ENCODE measurements at regions not wholly inside any gene's neighbourhood (a gene's known extent, or its start where the extent isn't known, plus 50 kb on each side); places are given as distances from the start of the nearest gene placed in this dataset.

DNA sequence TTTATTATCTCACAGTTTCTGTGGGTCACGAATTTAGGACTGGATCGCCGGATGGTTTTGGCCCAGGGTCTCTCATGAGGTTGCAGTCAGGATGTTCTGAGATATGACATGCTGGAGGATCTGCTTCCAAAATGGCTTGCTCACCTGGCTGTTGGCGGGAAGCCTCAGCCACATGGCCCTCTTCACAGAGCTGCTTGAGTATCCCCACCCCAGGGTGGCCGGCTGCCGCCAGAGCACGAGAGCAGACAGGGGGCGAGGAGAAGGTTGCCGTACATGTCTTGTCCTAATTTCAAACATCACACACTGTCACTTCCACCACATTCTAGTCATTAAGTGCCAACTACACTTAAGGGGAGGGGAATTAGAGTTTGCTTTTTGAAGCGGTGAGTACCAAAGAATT, 365.8 kb downstream of the FGFR2 start:
- ChIA-PET POLR2A (no interaction called here), CTCF (interaction anchor here (0.9 kb wide), 1 partner anchor 19 kb away, joined by 3 read pairs; no protein-coding TSS in a partner anchor)
- Histone ChIP-seq H3F3A (replicated peaks; ENCODE audit: insufficient read depth) (no peaks in the 10 kb centered on the region), H3K4me3 (ENCODE audit: low read depth in 2 of 2, low read length in 1 of 2) (no peak overlapping the region), H2AFZ (ENCODE audit: low read depth) (no peak overlapping the region), H3K27ac (ENCODE audit: low read depth in 2 of 2, low read length in 1 of 2) (no peak overlapping the region), H3K9ac (no peak overlapping the region), H3K9me2 (no peaks in the 10 kb centered on the region), H3K4me1 (ENCODE audit: control insufficient read depth in 1 of 2, insufficient read depth in 2 of 2, low read depth in 1 of 2, low read length in 1 of 2) (no peaks in the 10 kb centered on the region), H3K4me2 (no peak overlapping the region), H3K9me3 (no peaks in the 10 kb centered on the region), H3K36me3 (replicated peaks in 1 of 2; ENCODE audit: control insufficient read depth in 1 of 2, insufficient read depth in 2 of 2, low read length in 1 of 2) (no peaks in the 10 kb centered on the region), H4K20me1 (ENCODE audit: insufficient read depth) (no peaks in the 10 kb centered on the region), H3K79me2 (ENCODE audit: insufficient read depth) (no peaks in the 10 kb centered on the region), H3K27me3 (ENCODE audit: insufficient read depth) (no peaks in the 10 kb centered on the region)
- no peak for DNase-seq
- TF ChIP-seq USF2 (IDR thresholded peaks at IDR 0.05; ENCODE audit: borderline replicate concordance, low read depth, low read length) = no peak
- TF ChIP-seq, protein P1, sequence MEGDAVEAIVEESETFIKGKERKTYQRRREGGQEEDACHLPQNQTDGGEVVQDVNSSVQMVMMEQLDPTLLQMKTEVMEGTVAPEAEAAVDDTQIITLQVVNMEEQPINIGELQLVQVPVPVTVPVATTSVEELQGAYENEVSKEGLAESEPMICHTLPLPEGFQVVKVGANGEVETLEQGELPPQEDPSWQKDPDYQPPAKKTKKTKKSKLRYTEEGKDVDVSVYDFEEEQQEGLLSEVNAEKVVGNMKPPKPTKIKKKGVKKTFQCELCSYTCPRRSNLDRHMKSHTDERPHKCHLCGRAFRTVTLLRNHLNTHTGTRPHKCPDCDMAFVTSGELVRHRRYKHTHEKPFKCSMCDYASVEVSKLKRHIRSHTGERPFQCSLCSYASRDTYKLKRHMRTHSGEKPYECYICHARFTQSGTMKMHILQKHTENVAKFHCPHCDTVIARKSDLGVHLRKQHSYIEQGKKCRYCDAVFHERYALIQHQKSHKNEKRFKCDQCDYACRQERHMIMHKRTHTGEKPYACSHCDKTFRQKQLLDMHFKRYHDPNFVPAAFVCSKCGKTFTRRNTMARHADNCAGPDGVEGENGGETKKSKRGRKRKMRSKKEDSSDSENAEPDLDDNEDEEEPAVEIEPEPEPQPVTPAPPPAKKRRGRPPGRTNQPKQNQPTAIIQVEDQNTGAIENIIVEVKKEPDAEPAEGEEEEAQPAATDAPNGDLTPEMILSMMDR (IDR thresholded peaks at IDR 0.05) = no peak
- TF ChIP-seq SMC3 (IDR thresholded peaks at IDR 0.05; ENCODE audit: low read depth, low read length) = no peak
- no peak for TF ChIP-seq GATA2 (CRISPR knock-in tag; IDR thresholded peaks at IDR 0.05)
- no peak for TF ChIP-seq ZBTB33 (IDR thresholded peaks at IDR 0.05; ENCODE audit: borderline replicate concordance, low read depth)
- no peak for TF ChIP-seq JUND (IDR thresholded peaks at IDR 0.05)
- no peak for TF ChIP-seq TEAD4 (IDR thresholded peaks at IDR 0.05; ENCODE audit: borderline replicate concordance, insufficient read depth)
- no peak for TF ChIP-seq PBX3 (IDR thresholded peaks at IDR 0.05)
- no peak for TF ChIP-seq SIN3A (IDR thresholded peaks at IDR 0.05; ENCODE audit: borderline replicate concordance, low read depth, low read length)
- TF ChIP-seq POLR2AphosphoS5 (IDR thresholded peaks at IDR 0.05; ENCODE audit: low read depth, low read length) = no peak
- no peak for TF ChIP-seq FOXJ3 (CRISPR knock-in tag; IDR thresholded peaks at IDR 0.05)
- no peak for TF ChIP-seq MXI1 (IDR thresholded peaks at IDR 0.05; ENCODE audit: low read depth, low read length)
- no peak for TF ChIP-seq RFX5 (IDR thresholded peaks at IDR 0.05; ENCODE audit: low read length)
- TF ChIP-seq RXRA (IDR thresholded peaks at IDR 0.05; ENCODE audit: borderline replicate concordance, low read depth) = no peak
- no peak for TF ChIP-seq TCF12 (IDR thresholded peaks at IDR 0.05)
- TF ChIP-seq RCOR1 (IDR thresholded peaks at IDR 0.05; ENCODE audit: low read length) = no peak
- no peak for TF ChIP-seq REST (IDR thresholded peaks at IDR 0.05; ENCODE audit: low read depth, low read length)
- WGBS (ENCODE audit: low lambda C conversion rate) = 53% methylated on average over 5 of the region's 10 CpGs

All from SK-N-SH (cell line).